ENCODE measurements at regions not wholly inside any gene's neighbourhood (a gene's known extent, or its start where the extent isn't known, plus 50 kb on each side); places are given as distances from the start of the nearest gene placed in this dataset.

DNA sequence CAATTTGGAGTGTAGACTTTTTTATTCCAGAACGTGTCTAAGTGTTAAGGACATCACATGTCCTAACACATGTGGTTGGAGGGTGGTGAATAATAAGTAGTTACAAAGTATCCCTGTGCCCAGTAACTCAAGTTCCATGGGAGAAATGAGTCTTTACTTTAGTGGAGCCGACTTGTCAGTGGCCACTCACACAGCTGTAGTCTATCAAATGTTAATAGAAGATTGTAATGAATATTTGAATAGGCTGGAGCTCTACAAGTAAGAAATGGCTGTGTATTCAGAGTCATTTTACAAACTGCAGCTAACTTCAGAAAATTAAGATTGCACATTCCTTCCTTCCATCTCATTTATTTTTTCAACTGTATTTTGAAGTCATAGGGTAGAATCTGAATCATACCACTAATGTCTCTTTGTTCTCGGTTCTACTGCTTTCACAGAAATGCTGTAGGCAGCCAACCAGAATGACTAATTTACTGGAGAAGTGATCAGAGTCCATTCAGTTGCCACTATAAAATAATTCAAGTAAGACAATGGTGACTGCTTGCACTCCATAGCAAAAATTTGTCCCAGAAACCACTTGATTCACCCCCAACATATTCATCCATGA lies 394.8 kb downstream of the NR2F1-AS1 start:
- no peak overlapping the region for H3K4me3 Mint-ChIP-seq
- peaks cover 0 to 15% (median 6%) of the 10 kb centered on the region in 6 donors for H3K9me3 Mint-ChIP-seq
- no peak overlapping the region for H3K27ac Mint-ChIP-seq
- H3K36me3 Mint-ChIP-seq: no peaks in the 10 kb centered on the region
- no peaks in the 10 kb centered on the region for H3K4me1 Mint-ChIP-seq
- no peaks in the 10 kb centered on the region for H3K27me3 Mint-ChIP-seq (ENCODE audit: low read depth in 3 of 3)
- DNase-seq: no peak

GRCh38 chr5:93184041-93184440 lies 397.0 kb downstream of the NR2F1-AS1 start:
- Mint-ChIP-seq H3K4me1 (no peaks in the 10 kb centered on the region), H3K4me3 (no peak overlapping the region), H3K27me3 (ENCODE audit: low read depth in 3 of 3) (no peaks in the 10 kb centered on the region), H3K36me3 (no peaks in the 10 kb centered on the region), H3K27ac (no peak overlapping the region), H3K9me3 (peaks cover 0 to 14% (median 6%) of the 10 kb centered on the region in 6 donors)
- no peak for DNase-seq

DNA sequence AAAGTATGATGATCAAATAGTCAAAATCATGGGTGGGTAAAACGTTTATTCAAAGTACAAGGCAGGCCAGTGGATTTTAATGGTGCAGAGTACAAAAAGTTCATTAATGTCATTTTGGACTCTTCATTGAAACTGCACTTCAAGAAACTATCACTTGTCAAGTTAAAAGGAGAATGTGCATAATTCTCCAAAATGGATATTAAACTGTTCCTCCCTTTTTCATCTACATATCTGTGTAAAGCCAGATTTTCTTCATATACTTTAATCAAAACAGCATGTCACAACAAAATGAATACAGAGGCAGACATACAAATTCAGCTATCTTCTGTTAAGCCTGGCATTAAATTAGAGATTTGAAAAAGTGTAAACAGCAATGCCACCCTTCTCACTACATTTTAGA lies 401.6 kb downstream of the NR2F1-AS1 start:
- Mint-ChIP-seq H3K27me3 (ENCODE audit: low read depth in 3 of 3) (peaks cover 0 to 1% (median 0%) of the 10 kb centered on the region in 3 donors), H3K4me3 (no peak overlapping the region), H3K4me1 (no peaks in the 10 kb centered on the region), H3K9me3 (peaks cover 0 to 13% (median 6%) of the 10 kb centered on the region in 6 donors), H3K36me3 (no peaks in the 10 kb centered on the region), H3K27ac (no peak overlapping the region)
- DNase-seq: no peak

- Mint-ChIP-seq H3K27ac (no peak overlapping the region), H3K36me3 (no peaks in the 10 kb centered on the region), H3K4me3 (no peak overlapping the region), H3K27me3 (ENCODE audit: low read depth in 3 of 3) (peaks cover 0 to 1% (median 0%) of the 10 kb centered on the region in 3 donors), H3K4me1 (no peaks in the 10 kb centered on the region), H3K9me3 (peaks cover 5 to 35% (median 13%) of the 10 kb centered on the region in 6 donors)
- DNase-seq: no peak
Measured at GRCh38 chr5:93174930-93175329, 406.1 kb downstream of the NR2F1-AS1 start.

- Mint-ChIP-seq H3K27ac (no peak overlapping the region), H3K27me3 (ENCODE audit: low read depth in 3 of 3) (peaks cover 0 to 1% (median 0%) of the 10 kb centered on the region in 3 donors), H3K4me1 (no peaks in the 10 kb centered on the region), H3K36me3 (no peaks in the 10 kb centered on the region), H3K9me3 (peaks cover 0 to 25% (median 2%) of the 10 kb centered on the region in 6 donors), H3K4me3 (no peak overlapping the region)
- DNase-seq: no peak
Measured at GRCh38 chr5:93165559-93165958, 415.5 kb downstream of the NR2F1-AS1 start.

GRCh38 chr5:93164690-93165089 lies 416.3 kb downstream of the NR2F1-AS1 start:
- H3K4me1 Mint-ChIP-seq: no peaks in the 10 kb centered on the region
- DNase-seq: no peak
- H3K36me3 Mint-ChIP-seq: no peaks in the 10 kb centered on the region
- H3K4me3 Mint-ChIP-seq: no peak overlapping the region
- H3K27ac Mint-ChIP-seq: no peak overlapping the region
- H3K9me3 Mint-ChIP-seq: peaks cover 0 to 20% (median under 1%) of the 10 kb centered on the region in 6 donors
- H3K27me3 Mint-ChIP-seq (ENCODE audit: low read depth in 3 of 3): peaks cover 0 to 1% (median 0%) of the 10 kb centered on the region in 3 donors

- H3K27ac Mint-ChIP-seq: no peak overlapping the region
- no peaks in the 10 kb centered on the region for H3K4me1 Mint-ChIP-seq
- H3K9me3 Mint-ChIP-seq: peaks cover 0 to 7% (median 3%) of the 10 kb centered on the region in 6 donors
- no peak overlapping the region for H3K4me3 Mint-ChIP-seq
- H3K27me3 Mint-ChIP-seq (ENCODE audit: low read depth in 3 of 3): no peaks in the 10 kb centered on the region
- no peak for DNase-seq
- no peaks in the 10 kb centered on the region for H3K36me3 Mint-ChIP-seq
Measured at GRCh38 chr5:93163010-93163663, 417.9 kb downstream of the NR2F1-AS1 start.

- DNase-seq: no peak
- Mint-ChIP-seq H3K27me3 (ENCODE audit: low read depth in 3 of 3) (peaks cover 0 to 2% (median 0%) of the 10 kb centered on the region in 3 donors), H3K9me3 (peaks cover 0 to 10% (median 4%) of the 10 kb centered on the region in 6 donors), H3K4me1 (no peaks in the 10 kb centered on the region), H3K36me3 (no peaks in the 10 kb centered on the region), H3K4me3 (no peak overlapping the region), H3K27ac (no peak overlapping the region)
Measured at GRCh38 chr5:93161661-93162654, 419.1 kb downstream of the NR2F1-AS1 start.

GRCh38 chr5:93158841-93159240 lies 422.2 kb downstream of the NR2F1-AS1 start:
- Mint-ChIP-seq H3K36me3 (no peaks in the 10 kb centered on the region), H3K27me3 (ENCODE audit: low read depth in 3 of 3) (peaks cover 0 to 2% (median 2%) of the 10 kb centered on the region in 3 donors), H3K4me1 (no peaks in the 10 kb centered on the region), H3K9me3 (peaks cover 4 to 15% (median 5%) of the 10 kb centered on the region in 6 donors), H3K27ac (no peak overlapping the region), H3K4me3 (no peak overlapping the region)
- DNase-seq: no peak

GRCh38 chr5:93156566-93156965 lies 424.5 kb downstream of the NR2F1-AS1 start:
- no peak overlapping the region for H3K27ac Mint-ChIP-seq

GRCh38 chr5:93154535-93154934 lies 426.5 kb downstream of the NR2F1-AS1 start:
- H3K36me3 Mint-ChIP-seq: no peaks in the 10 kb centered on the region
- H3K27ac Mint-ChIP-seq: no peak overlapping the region
- H3K9me3 Mint-ChIP-seq: peaks cover 4 to 11% (median 5%) of the 10 kb centered on the region in 6 donors
- H3K4me1 Mint-ChIP-seq: no peaks in the 10 kb centered on the region
- no peak overlapping the region for H3K4me3 Mint-ChIP-seq
- H3K27me3 Mint-ChIP-seq (ENCODE audit: low read depth in 3 of 3): peaks cover 0 to 3% (median 2%) of the 10 kb centered on the region in 3 donors
- DNase-seq: no peak

More at GRCh38 chr5:93156566-93156965, 424.5 kb downstream of the NR2F1-AS1 start:
- Mint-ChIP-seq H3K9me3 (peaks cover 4 to 15% (median 5%) of the 10 kb centered on the region in 6 donors), H3K36me3 (no peaks in the 10 kb centered on the region), H3K27me3 (ENCODE audit: low read depth in 3 of 3) (peaks cover 0 to 3% (median 2%) of the 10 kb centered on the region in 3 donors), H3K4me3 (no peak overlapping the region), H3K4me1 (no peaks in the 10 kb centered on the region)
- DNase-seq: no peak

- Mint-ChIP-seq H3K27me3 (ENCODE audit: low read depth in 3 of 3) (peaks cover 0 to 3% (median 2%) of the 10 kb centered on the region in 3 donors), H3K36me3 (no peaks in the 10 kb centered on the region), H3K9me3 (peaks cover 0 to 11% (median 5%) of the 10 kb centered on the region in 6 donors)
Measured at GRCh38 chr5:93153461-93153860, 427.6 kb downstream of the NR2F1-AS1 start.

GRCh38 chr5:93151896-93152295 lies 429.1 kb downstream of the NR2F1-AS1 start:
- H3K27me3 Mint-ChIP-seq (ENCODE audit: low read depth in 3 of 3): peaks cover 0 to 3% (median 0%) of the 10 kb centered on the region in 3 donors
- no peak overlapping the region for H3K27ac Mint-ChIP-seq
- no peaks in the 10 kb centered on the region for H3K36me3 Mint-ChIP-seq
- DNase-seq: no peak
- H3K4me1 Mint-ChIP-seq: no peaks in the 10 kb centered on the region
- H3K9me3 Mint-ChIP-seq: peaks cover 0 to 8% (median 5%) of the 10 kb centered on the region in 6 donors
- no peak overlapping the region for H3K4me3 Mint-ChIP-seq

More at GRCh38 chr5:93153461-93153860, 427.6 kb downstream of the NR2F1-AS1 start:
- no peak overlapping the region for H3K27ac Mint-ChIP-seq
- no peak for DNase-seq
- H3K4me1 Mint-ChIP-seq: no peaks in the 10 kb centered on the region
- H3K4me3 Mint-ChIP-seq: no peak overlapping the region

All from immature natural killer cell (primary cell).